ENCODE measurements at regions not wholly inside any gene's neighbourhood (a gene's known extent, or its start where the extent isn't known, plus 50 kb on each side); places are given as distances from the start of the nearest gene placed in this dataset.

GRCh38 chr3:107024551-107025026 is 352.6 kb upstream of the CCDC54 start:
- DNase-seq = no peak
- H3K27ac Mint-ChIP-seq = no peak overlapping the region
- H3K27me3 Mint-ChIP-seq = no peaks in the 10 kb centered on the region
- H3K9me3 Mint-ChIP-seq = no peaks in the 10 kb centered on the region
- ATAC-seq = no peak
- H3K4me3 Mint-ChIP-seq = no peak overlapping the region
- H3K4me1 Mint-ChIP-seq = no peaks in the 10 kb centered on the region

GRCh38 chr3:107025961-107026360 is 351.3 kb upstream of the CCDC54 start:
- Mint-ChIP-seq H3K4me1 (no peaks in the 10 kb centered on the region), H3K27me3 (no peaks in the 10 kb centered on the region), H3K9me3 (no peaks in the 10 kb centered on the region), H3K4me3 (no peak overlapping the region), H3K27ac (no peak overlapping the region)
- no peak for DNase-seq
- no peak for ATAC-seq

GRCh38 chr3:107028086-107028485 is 349.2 kb upstream of the CCDC54 start:
- DNase-seq (no peak), ATAC-seq (no peak)
- H3K4me1 Mint-ChIP-seq = no peaks in the 10 kb centered on the region
- H3K27me3 Mint-ChIP-seq = no peaks in the 10 kb centered on the region
- no peak overlapping the region for H3K27ac Mint-ChIP-seq
- no peak overlapping the region for H3K4me3 Mint-ChIP-seq
- no peaks in the 10 kb centered on the region for H3K9me3 Mint-ChIP-seq

GRCh38 chr3:107028626-107029025 is 348.6 kb upstream of the CCDC54 start:
- ATAC-seq (no peak), DNase-seq (no peak)
- H3K27me3 Mint-ChIP-seq = no peaks in the 10 kb centered on the region
- no peaks in the 10 kb centered on the region for H3K4me1 Mint-ChIP-seq
- no peaks in the 10 kb centered on the region for H3K9me3 Mint-ChIP-seq
- H3K27ac Mint-ChIP-seq = no peak overlapping the region
- no peak overlapping the region for H3K4me3 Mint-ChIP-seq

- H3K27me3 Mint-ChIP-seq = peaks cover 8% of the 10 kb centered on the region
- H3K4me1 Mint-ChIP-seq = no peaks in the 10 kb centered on the region
- no peak overlapping the region for H3K27ac Mint-ChIP-seq
- H3K4me3 Mint-ChIP-seq = no peak overlapping the region
- DNase-seq (no peak), ATAC-seq (no peak)
- H3K9me3 Mint-ChIP-seq = peaks cover 4 to 20% of the 10 kb centered on the region in 2 donors
Observed at GRCh38 chr3:107032111-107032510, 345.1 kb upstream of the CCDC54 start.

- peaks cover 8% of the 10 kb centered on the region for H3K27me3 Mint-ChIP-seq
- H3K4me1 Mint-ChIP-seq = no peaks in the 10 kb centered on the region
- ATAC-seq = no peak
- H3K9me3 Mint-ChIP-seq = peaks cover 12 to 32% of the 10 kb centered on the region in 2 donors
- H3K4me3 Mint-ChIP-seq = no peak overlapping the region
- no peak overlapping the region for H3K27ac Mint-ChIP-seq
- no peak for DNase-seq
Observed at GRCh38 chr3:107034142-107034541, 343.1 kb upstream of the CCDC54 start.

- H3K4me3 Mint-ChIP-seq = no peak overlapping the region
- DNase-seq = no peak
- no peak for ATAC-seq
- peaks cover 12 to 32% of the 10 kb centered on the region in 2 donors for H3K9me3 Mint-ChIP-seq
- peaks cover 8% of the 10 kb centered on the region for H3K27me3 Mint-ChIP-seq
- no peak overlapping the region for H3K27ac Mint-ChIP-seq
- H3K4me1 Mint-ChIP-seq = no peaks in the 10 kb centered on the region
Observed at GRCh38 chr3:107035176-107035575, 342.1 kb upstream of the CCDC54 start.

- H3K4me1 Mint-ChIP-seq = no peaks in the 10 kb centered on the region
- H3K9me3 Mint-ChIP-seq = peaks cover 0 to 6% of the 10 kb centered on the region in 2 donors
- ATAC-seq (no peak), DNase-seq (no peak)
- H3K27me3 Mint-ChIP-seq = no peaks in the 10 kb centered on the region
- no peak overlapping the region for H3K4me3 Mint-ChIP-seq
- H3K27ac Mint-ChIP-seq = no peak overlapping the region
Observed at GRCh38 chr3:107044677-107045076, 332.6 kb upstream of the CCDC54 start.

GRCh38 chr3:107045791-107046190 is 331.4 kb upstream of the CCDC54 start:
- DNase-seq (no peak), ATAC-seq (no peak)
- no peaks in the 10 kb centered on the region for H3K4me1 Mint-ChIP-seq
- H3K27ac Mint-ChIP-seq = no peak overlapping the region
- no peaks in the 10 kb centered on the region for H3K9me3 Mint-ChIP-seq
- no peaks in the 10 kb centered on the region for H3K27me3 Mint-ChIP-seq
- no peak overlapping the region for H3K4me3 Mint-ChIP-seq

GRCh38 chr3:107055181-107055942 is 321.9 kb upstream of the CCDC54 start:
- peaks cover 16% of the 10 kb centered on the region for H3K27me3 Mint-ChIP-seq
- H3K4me3 Mint-ChIP-seq = no peak overlapping the region
- DNase-seq (no peak), ATAC-seq (no peak)
- H3K27ac Mint-ChIP-seq = no peak overlapping the region
- no peaks in the 10 kb centered on the region for H3K4me1 Mint-ChIP-seq
- H3K9me3 Mint-ChIP-seq = no peaks in the 10 kb centered on the region

GRCh38 chr3:107061466-107061865 is 315.8 kb upstream of the CCDC54 start:
- H3K4me1 Mint-ChIP-seq = peaks cover 9% of the 10 kb centered on the region
- peaks cover 29% of the 10 kb centered on the region for H3K27me3 Mint-ChIP-seq
- no peak overlapping the region for H3K4me3 Mint-ChIP-seq
- H3K27ac Mint-ChIP-seq = no peak overlapping the region
- H3K9me3 Mint-ChIP-seq = no peaks in the 10 kb centered on the region
- ATAC-seq = no peak
- no peak for DNase-seq

- Mint-ChIP-seq H3K27ac (no peak overlapping the region), H3K27me3 (peaks cover 21% of the 10 kb centered on the region), H3K4me3 (no peak overlapping the region), H3K4me1 (peaks cover 9% of the 10 kb centered on the region), H3K9me3 (peaks cover 0 to 4% of the 10 kb centered on the region in 2 donors)
- no peak for DNase-seq
- ATAC-seq = no peak
Observed at GRCh38 chr3:107062310-107062709, 314.9 kb upstream of the CCDC54 start.

GRCh38 chr3:107062787-107063186 is 314.5 kb upstream of the CCDC54 start:
- DNase-seq = no peak
- no peak overlapping the region for H3K4me3 Mint-ChIP-seq
- no peak overlapping the region for H3K27ac Mint-ChIP-seq
- H3K9me3 Mint-ChIP-seq = peaks cover 0 to 7% of the 10 kb centered on the region in 2 donors
- H3K27me3 Mint-ChIP-seq = peaks cover 16% of the 10 kb centered on the region
- ATAC-seq = no peak
- peaks cover 9% of the 10 kb centered on the region for H3K4me1 Mint-ChIP-seq

GRCh38 chr3:107063351-107063750 is 313.9 kb upstream of the CCDC54 start:
- Mint-ChIP-seq H3K27me3 (peaks cover 13% of the 10 kb centered on the region), H3K4me3 (no peak overlapping the region), H3K4me1 (peaks cover 9% of the 10 kb centered on the region), H3K27ac (no peak overlapping the region), H3K9me3 (peaks cover 0 to 7% of the 10 kb centered on the region in 2 donors)
- DNase-seq (no peak), ATAC-seq (no peak)

GRCh38 chr3:107064405-107065060 is 312.7 kb upstream of the CCDC54 start:
- no peak overlapping the region for H3K4me3 Mint-ChIP-seq
- no peak overlapping the region for H3K27ac Mint-ChIP-seq
- H3K9me3 Mint-ChIP-seq = peaks cover 0 to 7% of the 10 kb centered on the region in 2 donors
- peak; percentile 72 for ATAC-seq
- peaks cover 13% of the 10 kb centered on the region for H3K27me3 Mint-ChIP-seq
- peaks cover 19% of the 10 kb centered on the region for H3K4me1 Mint-ChIP-seq
- peak; percentile 59 to 61 for DNase-seq

GRCh38 chr3:107065094-107065861 is 312.0 kb upstream of the CCDC54 start:
- Mint-ChIP-seq H3K27me3 (peaks cover 13% of the 10 kb centered on the region), H3K4me1 (peaks cover 19% of the 10 kb centered on the region), H3K4me3 (peak overlapping the region; percentile 4 to 49), H3K27ac (no peak overlapping the region), H3K9me3 (peaks cover 0 to 7% of the 10 kb centered on the region in 2 donors)
- DNase-seq (no peak), ATAC-seq (peak; percentile 19)
